ENCODE measurements at regions not wholly inside any gene's neighbourhood (a gene's known extent, or its start where the extent isn't known, plus 50 kb on each side); places are given as distances from the start of the nearest gene placed in this dataset.

GRCh38 chr16:61413021-61413420 lies 623.2 kb downstream of the CDH8 start:
- H3K4me1 ChIP-seq, result no peaks in the 10 kb centered on the region
- intact Hi-C loops (cut with DNase I), result no loop called here
- TF ChIP-seq POLR2A (IDR thresholded peaks at IDR 0.05) (no peak), CTCF (IDR thresholded peaks at IDR 0.05) (no peak)
- ATAC-seq (no peak), DNase-seq (no peak)
- H3K27ac ChIP-seq, result no peak overlapping the region
- no peaks in the 10 kb centered on the region for H3K9me3 ChIP-seq
- no peaks in the 10 kb centered on the region for H3K27me3 ChIP-seq
- no peak overlapping the region for H3K4me3 ChIP-seq
- no peaks in the 10 kb centered on the region for H3K36me3 ChIP-seq (replicated peaks in 1 of 2; ENCODE audit: insufficient read depth in 1 of 2, low read depth in 2 of 2)
- 19 to 28% methylated on average over 5 of the region's 5 CpGs for WGBS, 2 donors

GRCh38 chr16:61412562-61412961 lies 623.7 kb downstream of the CDH8 start:
- no peak for TF ChIP-seq POLR2A (IDR thresholded peaks at IDR 0.05)
- TF ChIP-seq CTCF (IDR thresholded peaks at IDR 0.05), result no peak
- no peaks in the 10 kb centered on the region for H3K4me1 ChIP-seq
- H3K36me3 ChIP-seq (replicated peaks in 1 of 2; ENCODE audit: insufficient read depth in 1 of 2, low read depth in 2 of 2), result no peaks in the 10 kb centered on the region
- H3K27me3 ChIP-seq, result no peaks in the 10 kb centered on the region
- WGBS, 2 donors, result 56 to 59% methylated on average over 4 of the region's 4 CpGs
- ATAC-seq, result no peak
- intact Hi-C loops (cut with DNase I), result no loop called here
- no peak for DNase-seq
- H3K4me3 ChIP-seq, result no peak overlapping the region
- H3K27ac ChIP-seq, result no peak overlapping the region
- H3K9me3 ChIP-seq, result no peaks in the 10 kb centered on the region

- TF ChIP-seq POLR2A (IDR thresholded peaks at IDR 0.05) (no peak), CTCF (IDR thresholded peaks at IDR 0.05) (no peak)
- Histone ChIP-seq H3K27me3 (no peaks in the 10 kb centered on the region), H3K9me3 (no peaks in the 10 kb centered on the region), H3K27ac (no peak overlapping the region), H3K36me3 (replicated peaks in 1 of 2; ENCODE audit: insufficient read depth in 1 of 2, low read depth in 2 of 2) (no peaks in the 10 kb centered on the region), H3K4me1 (no peaks in the 10 kb centered on the region), H3K4me3 (no peak overlapping the region)
- no peak for DNase-seq
- intact Hi-C loops (cut with DNase I), result no loop called here
- no peak for ATAC-seq
Observed at GRCh38 chr16:61409604-61410003, 626.6 kb downstream of the CDH8 start.

- DNase-seq (no peak), ATAC-seq (no peak)
- no peak for TF ChIP-seq POLR2A (IDR thresholded peaks at IDR 0.05)
- no peak for TF ChIP-seq CTCF (IDR thresholded peaks at IDR 0.05)
- H3K36me3 ChIP-seq (replicated peaks in 1 of 2; ENCODE audit: insufficient read depth in 1 of 2, low read depth in 2 of 2), result no peaks in the 10 kb centered on the region
- no peaks in the 10 kb centered on the region for H3K4me1 ChIP-seq
- no peaks in the 10 kb centered on the region for H3K27me3 ChIP-seq
- H3K4me3 ChIP-seq, result no peak overlapping the region
- 54 to 58% methylated on average over 4 of the region's 4 CpGs for WGBS, 2 donors
- H3K9me3 ChIP-seq, result no peaks in the 10 kb centered on the region
- intact Hi-C loops (cut with DNase I), result no loop called here
- no peak overlapping the region for H3K27ac ChIP-seq
Observed at GRCh38 chr16:61403386-61403785, 632.9 kb downstream of the CDH8 start.

GRCh38 chr16:61391896-61392295 lies 644.3 kb downstream of the CDH8 start:
- ATAC-seq (no peak), DNase-seq (no peak)
- H3K27me3 ChIP-seq, result no peaks in the 10 kb centered on the region
- WGBS, 2 donors, result 61 to 72% methylated on average over 4 of the region's 4 CpGs
- no peaks in the 10 kb centered on the region for H3K36me3 ChIP-seq (replicated peaks in 1 of 2; ENCODE audit: insufficient read depth in 1 of 2, low read depth in 2 of 2)
- H3K9me3 ChIP-seq, result no peaks in the 10 kb centered on the region
- H3K4me1 ChIP-seq, result no peaks in the 10 kb centered on the region
- no peak overlapping the region for H3K4me3 ChIP-seq
- TF ChIP-seq POLR2A (IDR thresholded peaks at IDR 0.05), result no peak
- no peak overlapping the region for H3K27ac ChIP-seq
- intact Hi-C loops (cut with DNase I), result no loop called here
